Ectodermal cell (in vitro differentiated cells): ENCODE measurements at regions not wholly inside any gene's neighbourhood (a gene's known extent, or its start where the extent isn't known, plus 50 kb on each side); places are given as distances from the start of the nearest gene placed in this dataset.

Source experiments
- H3K27ac ChIP-seq: 2 replicates; pipeline ENCODE4 v1.7.0; 2013; ENCODE audit warnings: mild to moderate bottlenecking, low read depth, low read length; ENCODE audit not compliant: insufficient read depth, poor library complexity, severe bottlenecking
- H3K27me3 ChIP-seq: 2 replicates; pipeline ENCODE4 v1.7.0; 2013; ENCODE audit warnings: mild to moderate bottlenecking, low read length; ENCODE audit not compliant: insufficient read depth, control insufficient read depth, poor library complexity, severe bottlenecking
- H3K36me3 ChIP-seq: one replicate; pipeline ENCODE4 v1.7.0; 2013; ENCODE audit warnings: low read length; ENCODE audit not compliant: control insufficient read depth, insufficient read depth
- H3K4me1 ChIP-seq: one replicate; pipeline ENCODE4 v1.7.0; 2013; ENCODE audit warnings: low read length; ENCODE audit not compliant: control insufficient read depth, insufficient read depth
- H3K4me3 ChIP-seq: 2 replicates; pipeline ENCODE4 v1.7.0; 2013; ENCODE audit warnings: low read depth, low read length, control low read depth; ENCODE audit not compliant: insufficient read depth
- H3K9me3 ChIP-seq: 2 replicates; pipeline ENCODE4 v1.7.0; 2013; ENCODE audit warnings: mild to moderate bottlenecking, low read length, moderate library complexity; ENCODE audit not compliant: control insufficient read depth
- WGBS, 2 experiments: methylation state at CpG; one replicate each; pipeline ENCODE4 v1.1.7; 2013; ENCODE audit warnings: missing lambda C conversion rate in 2 of 2; 5-methylcytosine and 5-hydroxymethylcytosine counted together

- WGBS, 2 experiments = 94 to 97% methylated on average over 5 of the region's 5 CpGs
These were observed 596.7 kb upstream of the UBE2E2 start for GRCh38 chr3:22606461-22606860.

DNA sequence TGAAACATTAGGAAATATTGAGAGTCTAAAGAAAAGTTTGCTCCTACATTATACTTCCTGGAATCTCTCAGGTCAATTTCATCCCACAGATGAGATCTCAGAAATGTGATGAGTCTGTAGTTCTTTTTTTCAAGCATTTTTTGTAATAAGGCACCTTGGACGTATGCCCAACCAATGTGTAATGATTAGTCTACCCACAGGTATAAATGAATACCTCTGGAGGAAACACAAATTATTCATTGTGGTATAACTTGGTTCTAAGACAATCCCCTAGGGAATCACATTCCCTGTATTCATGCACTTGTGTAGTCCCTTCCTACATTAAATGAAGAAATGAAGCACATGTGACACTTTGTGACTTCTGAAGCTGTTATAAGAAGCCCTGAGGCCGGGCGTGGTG is 596.2 kb upstream of the UBE2E2 start:
- Histone ChIP-seq H3K4me1 (no peaks in the 10 kb centered on the region), H3K36me3 (no peaks in the 10 kb centered on the region), H3K27ac (no peak overlapping the region), H3K27me3 (no peaks in the 10 kb centered on the region), H3K4me3 (no peak overlapping the region), H3K9me3 (no peaks in the 10 kb centered on the region)
- WGBS, 2 experiments = 88 to 92% methylated on average over 2 to 3 of the region's 3 CpGs

More at GRCh38 chr3:22606461-22606860, 596.7 kb upstream of the UBE2E2 start:
- H3K4me3 ChIP-seq = no peak overlapping the region
- H3K36me3 ChIP-seq = no peaks in the 10 kb centered on the region
- no peaks in the 10 kb centered on the region for H3K9me3 ChIP-seq
- H3K27me3 ChIP-seq = no peaks in the 10 kb centered on the region
- no peaks in the 10 kb centered on the region for H3K4me1 ChIP-seq
- no peak overlapping the region for H3K27ac ChIP-seq

DNA sequence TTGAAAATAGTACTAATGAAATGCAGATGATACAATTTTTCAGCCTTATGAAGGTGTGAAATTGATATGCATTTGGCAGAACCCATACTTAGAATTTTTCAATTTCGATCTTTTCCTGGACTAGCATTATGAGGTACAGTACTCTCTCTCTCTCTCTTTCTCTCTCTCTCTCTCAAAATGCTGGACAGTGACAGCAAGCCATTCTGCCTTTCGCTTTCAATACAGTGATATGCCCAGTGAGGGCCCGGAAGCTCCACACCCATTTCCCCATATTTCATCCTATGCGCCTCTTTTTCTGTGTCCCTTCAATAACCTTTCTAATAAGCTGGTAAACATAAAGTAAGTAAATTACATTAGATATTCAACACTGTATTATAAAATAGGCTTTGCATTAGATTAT is 595.0 kb upstream of the UBE2E2 start:
- WGBS, 2 experiments = 89 to 98% methylated on average over 3 to 4 of the region's 4 CpGs
- Histone ChIP-seq H3K9me3 (no peaks in the 10 kb centered on the region), H3K27ac (no peak overlapping the region), H3K27me3 (no peaks in the 10 kb centered on the region), H3K36me3 (no peaks in the 10 kb centered on the region), H3K4me1 (no peaks in the 10 kb centered on the region), H3K4me3 (no peak overlapping the region)

- Histone ChIP-seq H3K9me3 (no peaks in the 10 kb centered on the region), H3K27me3 (no peaks in the 10 kb centered on the region), H3K36me3 (no peaks in the 10 kb centered on the region), H3K4me1 (no peaks in the 10 kb centered on the region), H3K4me3 (no peak overlapping the region), H3K27ac (no peak overlapping the region)
- WGBS, 2 experiments = 97% methylated on average over 2 of the region's 2 CpGs; no CpG with 5 or more reads in 1 of the 2 experiments
These were observed 594.4 kb upstream of the UBE2E2 start for GRCh38 chr3:22608721-22609120.

DNA sequence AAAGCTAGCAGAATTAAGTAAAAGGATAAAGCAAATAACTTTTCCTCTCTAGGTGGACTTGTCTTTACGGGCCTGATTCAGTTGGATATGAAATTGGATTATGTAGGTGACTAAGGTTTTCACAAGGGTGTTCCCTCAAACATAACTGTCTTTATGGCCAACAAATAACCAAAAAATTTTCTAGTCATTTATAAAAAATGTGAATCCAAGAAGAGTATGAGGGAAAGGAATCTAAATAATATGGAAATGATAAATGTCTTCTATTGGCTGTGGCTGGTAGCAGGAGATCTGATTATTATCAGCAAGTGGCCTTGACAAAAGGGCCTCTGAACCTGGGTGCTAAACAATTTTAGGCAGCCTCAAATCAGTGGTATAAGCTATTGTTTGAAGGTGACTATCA is 594.0 kb upstream of the UBE2E2 start:
- no peak overlapping the region for H3K27ac ChIP-seq
- H3K4me1 ChIP-seq = no peaks in the 10 kb centered on the region
- H3K9me3 ChIP-seq = no peaks in the 10 kb centered on the region
- H3K4me3 ChIP-seq = no peak overlapping the region
- no peaks in the 10 kb centered on the region for H3K27me3 ChIP-seq
- WGBS, 2 experiments = 100% methylated on average over 1 of the region's 1 CpG; no CpG with 5 or more reads in 1 of the 2 experiments
- no peaks in the 10 kb centered on the region for H3K36me3 ChIP-seq

DNA sequence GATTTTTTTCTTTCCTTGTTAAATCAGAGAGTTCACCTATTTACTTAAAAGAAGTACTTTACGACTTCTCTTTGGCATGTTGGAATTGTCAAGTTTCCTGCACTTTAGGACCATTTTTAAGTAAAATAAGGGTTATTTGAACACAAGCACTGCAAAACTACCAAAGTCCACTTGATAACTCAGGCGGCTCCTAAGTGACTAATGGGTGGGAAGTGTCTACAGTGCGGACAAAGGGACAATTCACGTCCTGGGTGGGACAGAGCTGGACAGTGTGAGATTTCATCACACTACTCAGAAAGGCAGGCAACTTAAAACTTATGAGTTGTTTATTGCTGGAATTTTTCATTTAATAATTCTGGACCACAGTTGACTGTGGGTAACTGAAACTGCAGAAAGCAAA is 590.2 kb upstream of the UBE2E2 start:
- no peaks in the 10 kb centered on the region for H3K9me3 ChIP-seq
- H3K36me3 ChIP-seq = no peaks in the 10 kb centered on the region
- H3K27ac ChIP-seq = no peak overlapping the region
- 95 to 100% methylated on average over 4 of the region's 4 CpGs for WGBS, 2 experiments
- H3K4me3 ChIP-seq = no peak overlapping the region
- no peaks in the 10 kb centered on the region for H3K27me3 ChIP-seq
- no peaks in the 10 kb centered on the region for H3K4me1 ChIP-seq

GRCh38 chr3:22615790-22616189 is 587.3 kb upstream of the UBE2E2 start:
- Histone ChIP-seq H3K4me1 (no peaks in the 10 kb centered on the region), H3K9me3 (no peaks in the 10 kb centered on the region), H3K4me3 (no peak overlapping the region), H3K36me3 (no peaks in the 10 kb centered on the region), H3K27me3 (no peaks in the 10 kb centered on the region), H3K27ac (no peak overlapping the region)
- 88 to 95% methylated on average over 2 of the region's 2 CpGs for WGBS, 2 experiments

DNA sequence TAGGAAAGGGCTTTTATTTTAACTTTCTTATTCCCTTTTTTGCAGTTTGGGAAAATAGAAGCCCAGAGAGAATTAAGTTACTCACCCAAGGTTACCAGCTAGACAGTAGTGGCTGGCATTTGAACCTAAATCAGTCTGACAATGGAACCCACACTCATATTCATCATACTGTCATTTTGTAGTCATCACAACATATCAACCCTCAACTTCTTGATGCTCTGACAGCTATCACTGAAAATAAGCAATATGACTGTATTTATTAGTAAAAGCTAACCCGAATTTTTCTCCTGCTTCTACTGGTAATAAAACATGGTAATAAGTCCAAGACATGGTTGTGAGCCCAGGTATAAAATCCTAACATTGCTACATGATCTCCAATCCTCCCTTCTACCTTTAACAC is 585.8 kb upstream of the UBE2E2 start:
- Histone ChIP-seq H3K27me3 (no peaks in the 10 kb centered on the region), H3K27ac (no peak overlapping the region), H3K4me3 (no peak overlapping the region), H3K4me1 (no peaks in the 10 kb centered on the region), H3K36me3 (no peaks in the 10 kb centered on the region), H3K9me3 (no peaks in the 10 kb centered on the region)
- WGBS, 2 experiments = 75% methylated on average over 1 of the region's 1 CpG; no CpG with 5 or more reads in 1 of the 2 experiments

DNA sequence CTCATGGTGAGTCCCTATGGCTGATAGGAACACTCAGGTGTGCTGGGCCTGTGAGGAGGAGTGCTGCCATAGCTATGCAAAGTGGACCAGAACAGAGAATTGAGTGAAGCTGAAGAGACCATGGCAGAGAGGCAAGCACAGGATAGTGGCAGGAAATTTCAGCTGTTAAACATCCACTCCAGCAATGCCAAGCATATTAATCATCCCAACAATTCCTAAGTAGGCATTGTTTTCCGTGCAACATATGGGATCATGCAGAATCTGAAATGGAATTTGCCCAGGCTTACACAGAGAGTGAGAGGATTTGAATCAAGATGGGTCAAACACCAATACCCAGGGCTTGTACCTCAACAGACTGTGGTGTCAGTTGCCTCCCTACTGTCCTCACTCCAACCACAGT is 582.6 kb upstream of the UBE2E2 start:
- no peaks in the 10 kb centered on the region for H3K36me3 ChIP-seq
- H3K4me3 ChIP-seq = no peak overlapping the region
- H3K9me3 ChIP-seq = no peaks in the 10 kb centered on the region
- H3K27me3 ChIP-seq = no peaks in the 10 kb centered on the region
- WGBS, 2 experiments = 95 to 100% methylated on average over 1 of the region's 1 CpG
- H3K4me1 ChIP-seq = no peaks in the 10 kb centered on the region
- no peak overlapping the region for H3K27ac ChIP-seq

GRCh38 chr3:22621205-22621809 is 581.8 kb upstream of the UBE2E2 start:
- 94 to 95% methylated on average over 4 of the region's 4 CpGs for WGBS, 2 experiments
- H3K4me3 ChIP-seq = no peak overlapping the region
- no peaks in the 10 kb centered on the region for H3K4me1 ChIP-seq

More at GRCh38 chr3:22621205-22621809, 581.8 kb upstream of the UBE2E2 start:
- H3K9me3 ChIP-seq = no peaks in the 10 kb centered on the region
- H3K36me3 ChIP-seq = no peaks in the 10 kb centered on the region
- no peaks in the 10 kb centered on the region for H3K27me3 ChIP-seq
- no peak overlapping the region for H3K27ac ChIP-seq
